ENCODE measurements at regions not wholly inside any gene's neighbourhood (a gene's known extent, or its start where the extent isn't known, plus 50 kb on each side); places are given as distances from the start of the nearest gene placed in this dataset.

GRCh38 chr2:65527451-65528240 is 95.2 kb upstream of the SPRED2 start:
- TF ChIP-seq CTCF (IDR thresholded peaks at IDR 0.05): no peak
- no peak for TF ChIP-seq ZFX (IDR thresholded peaks at IDR 0.05; ENCODE audit: borderline replicate concordance)
